Transverse colon (tissue), 4 donors: ENCODE measurements at regions not wholly inside any gene's neighbourhood (a gene's known extent, or its start where the extent isn't known, plus 50 kb on each side); places are given as distances from the start of the nearest gene placed in this dataset.

Source experiments
- DNase-seq: peaks from one replicate; pipeline ENCODE4 v3.0.0-alpha.2; 2019
- H3K27ac ChIP-seq, 4 donors: fragments of 200-600 bp; sonication (generic); 2 replicates each; pipeline ENCODE4 v1.5.1; 2016 to 2018; ENCODE audit warnings: inconsistent platforms in 4 of 4
- H3K27me3 ChIP-seq: fragments of 200-600 bp; sonication (generic); 2 replicates; pipeline ENCODE4 v1.5.1; 2017; ENCODE audit warnings: inconsistent platforms
- H3K36me3 ChIP-seq, 4 donors: fragments of 200-600 bp; sonication (generic); 2 replicates each; pipeline ENCODE4 v1.5.1; 2017 to 2019; ENCODE audit warnings: inconsistent platforms in 4 of 4
- H3K4me1 ChIP-seq, 4 donors: fragments of 200-600 bp; sonication (generic); 2 replicates each; pipeline ENCODE4 v1.5.1; 2017 to 2020; ENCODE audit warnings: inconsistent platforms in 4 of 4
- H3K4me3 ChIP-seq, 4 donors: fragments of 200-600 bp; sonication (generic); 1 replicate in 1 of 4; 2 replicates in 3 of 4; pipeline versions ENCODE4 v1.5.1 to v1.6.1; 2017 to 2019; ENCODE audit warnings: inconsistent platforms in 4 of 4
- H3K9me3 ChIP-seq, 2 donors: fragments of 200-600 bp; sonication (generic); 2 replicates each; pipeline ENCODE4 v1.5.1; 2017 to 2019; ENCODE audit warnings: inconsistent platforms in 2 of 2
- CTCF ChIP-seq, 5 experiments: fragments of 200-600 bp in 3 of 5; fragments of 450-650 bp in 2 of 5; sonication (generic) in 3 of 5; IDR thresholded peaks; 1 replicate in 2 of 5; 2 replicates in 3 of 5; pipeline ENCODE4 v1.5.1; 2016 to 2017; ENCODE audit warnings: antibody characterized with exemption in 5 of 5, inconsistent platforms in 3 of 5, mild to moderate bottlenecking in 2 of 5, moderate library complexity in 1 of 5
- EP300 ChIP-seq: sonication (generic); formaldehyde crosslinking; IDR thresholded peaks from one replicate; pipeline ENCODE4 v1.6.1; 2017; ENCODE audit warnings: antibody characterized with exemption, low read depth
- POLR2A ChIP-seq: fragments of 450-650 bp; IDR thresholded peaks from one replicate; pipeline ENCODE4 v1.6.1; 2016; ENCODE audit warnings: antibody characterized with exemption, mild to moderate bottlenecking, moderate library complexity
- POLR2AphosphoS5 ChIP-seq, 3 donors: sonication (generic); formaldehyde crosslinking; IDR thresholded peaks; one replicate each; pipeline ENCODE4 v1.6.1; 2016; ENCODE audit warnings: antibody characterized with exemption in 3 of 3
- WGBS, 2 donors: methylation state at CpG; one replicate each; pipeline ENCODE4 v1.1.5; 2018; ENCODE audit warnings: low coverage in 1 of 2; 5-methylcytosine and 5-hydroxymethylcytosine counted together
- in situ Hi-C, 4 donors: fragments of 200-750 bp; cut with MboI; loops; one replicate each; pipeline versions ENCODE4 v1.15.0 to v1.15.1; 2017; ENCODE audit warnings: low sequenced_read_pairs in 3 of 4, low pct_ligation_motif_present in 1 of 4, low pct_unique_long_range_greater_than_20kb in 1 of 4
- intact Hi-C: fragments of 100-400 bp; cut with DNase I; formaldehyde crosslinking; loops from one replicate; pipeline ENCODE4 v1.15.1; 2023; ENCODE audit warnings: low total_unique reads

DNA sequence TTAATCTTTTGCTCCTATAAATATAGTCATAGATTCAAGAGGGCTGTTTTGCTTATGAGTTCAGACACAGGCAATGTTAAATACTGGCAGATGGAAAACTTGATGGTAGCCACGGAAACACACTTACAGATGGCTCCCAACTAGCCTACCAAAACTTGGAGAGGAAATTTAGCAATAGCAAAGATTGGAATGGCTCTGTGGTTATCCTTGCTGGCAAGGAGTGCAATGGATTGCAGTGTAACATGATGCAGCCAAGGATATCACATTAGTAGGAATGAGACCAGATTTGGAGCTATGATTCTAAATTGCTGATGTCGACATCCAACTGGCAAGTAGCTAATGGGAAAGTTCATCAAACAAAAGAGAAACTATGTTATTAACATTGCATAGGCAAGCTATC is 791.0 kb upstream of the DIAPH2 start:
- in situ Hi-C loops = no loop called here
- 60% methylated on average over 2 of the region's 2 CpGs; no CpG with 5 or more reads in 1 of the 2 donors for WGBS, 2 donors

DNA sequence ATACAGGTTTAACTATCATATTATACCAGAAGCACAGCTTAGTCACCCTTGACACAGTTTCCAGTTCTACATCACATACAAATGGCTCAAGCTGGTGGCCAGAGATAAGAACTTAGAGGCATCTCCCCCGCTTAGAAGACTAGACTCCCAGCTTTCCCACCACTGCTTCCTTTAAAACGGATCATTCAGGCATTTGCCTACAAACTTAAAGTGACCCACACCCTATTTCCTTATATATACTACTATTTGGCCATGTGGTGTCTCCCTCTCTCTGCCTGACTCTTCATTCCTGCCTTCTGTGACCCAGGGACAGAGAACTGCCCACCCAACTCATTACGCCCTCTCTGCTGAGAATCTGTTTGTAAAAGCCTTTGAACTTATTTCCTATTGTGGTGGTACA is 781.2 kb upstream of the DIAPH2 start:
- Histone ChIP-seq H3K27ac (no peak overlapping the region), H3K4me3 (no peak overlapping the region), H3K4me1 (no peaks in the 10 kb centered on the region), H3K9me3 (no peaks in the 10 kb centered on the region), H3K27me3 (no peaks in the 10 kb centered on the region), H3K36me3 (no peaks in the 10 kb centered on the region)
- 39% methylated on average over 3 of the region's 3 CpGs; no CpG with 5 or more reads in 1 of the 2 donors for WGBS, 2 donors
- no peak for DNase-seq
- in situ Hi-C loops (no loop called here), intact Hi-C loops (no loop called here)
- no peak for TF ChIP-seq EP300
- no peak for TF ChIP-seq POLR2A
- no peak for TF ChIP-seq POLR2AphosphoS5 (IDR thresholded peaks at IDR 0.05)

More for the DNA sequence above, 791.0 kb upstream of the DIAPH2 start:
- TF ChIP-seq POLR2A = no peak
- TF ChIP-seq POLR2AphosphoS5 (IDR thresholded peaks at IDR 0.05) = no peak
- TF ChIP-seq EP300 = no peak
- no peak for TF ChIP-seq CTCF (IDR thresholded peaks at IDR 0.05)
- H3K9me3 ChIP-seq = no peaks in the 10 kb centered on the region
- no peak overlapping the region for H3K4me3 ChIP-seq
- no peak for DNase-seq
- intact Hi-C loops = no loop called here
- no peaks in the 10 kb centered on the region for H3K4me1 ChIP-seq
- no peaks in the 10 kb centered on the region for H3K36me3 ChIP-seq
- no peak overlapping the region for H3K27ac ChIP-seq
- H3K27me3 ChIP-seq = no peaks in the 10 kb centered on the region

DNA sequence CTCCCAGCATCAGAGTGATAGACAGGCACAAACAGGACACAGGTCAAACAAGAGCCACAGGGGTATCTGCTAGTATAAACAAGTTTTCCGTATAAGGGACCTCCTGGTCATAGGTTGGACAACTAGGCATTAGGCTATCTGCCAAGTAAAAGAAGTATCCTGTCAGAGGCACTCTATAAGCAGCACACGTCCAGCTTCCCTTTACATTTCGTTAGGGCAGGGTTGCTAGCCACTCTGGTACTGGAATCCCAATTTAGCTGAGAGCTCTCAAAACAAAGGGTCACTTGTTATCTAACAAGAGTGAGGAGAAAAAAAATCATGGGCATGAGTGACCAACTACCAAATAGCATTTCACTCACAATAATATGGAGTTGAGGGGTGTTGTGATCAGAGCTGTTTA is 780.7 kb upstream of the DIAPH2 start:
- WGBS, 2 donors = 43% methylated on average over 3 of the region's 3 CpGs; no CpG with 5 or more reads in 1 of the 2 donors
- H3K4me1 ChIP-seq = no peaks in the 10 kb centered on the region
- H3K36me3 ChIP-seq = no peaks in the 10 kb centered on the region
- no peaks in the 10 kb centered on the region for H3K9me3 ChIP-seq
- no peak for TF ChIP-seq POLR2A
- no peak for TF ChIP-seq CTCF (IDR thresholded peaks at IDR 0.05)
- no peak for TF ChIP-seq POLR2AphosphoS5 (IDR thresholded peaks at IDR 0.05)
- TF ChIP-seq EP300 = no peak
- H3K27me3 ChIP-seq = no peaks in the 10 kb centered on the region
- no peak overlapping the region for H3K4me3 ChIP-seq
- in situ Hi-C loops = no loop called here
- intact Hi-C loops = no loop called here
- H3K27ac ChIP-seq = no peak overlapping the region
- DNase-seq = no peak

- Histone ChIP-seq H3K27me3 (no peaks in the 10 kb centered on the region), H3K4me1 (no peaks in the 10 kb centered on the region), H3K27ac (no peak overlapping the region), H3K36me3 (no peaks in the 10 kb centered on the region), H3K9me3 (no peaks in the 10 kb centered on the region), H3K4me3 (no peak overlapping the region)
- DNase-seq = no peak
- intact Hi-C loops (no loop called here), in situ Hi-C loops (no loop called here)
- WGBS, 2 donors = 39% methylated on average over 1 of the region's 1 CpG; no CpG with 5 or more reads in 1 of the 2 donors
- TF ChIP-seq CTCF (IDR thresholded peaks at IDR 0.05) = no peak
- no peak for TF ChIP-seq POLR2AphosphoS5 (IDR thresholded peaks at IDR 0.05)
- no peak for TF ChIP-seq POLR2A
- TF ChIP-seq EP300 = no peak
Measured at GRCh38 chrX:95907081-95907480, 777.6 kb upstream of the DIAPH2 start.

DNA sequence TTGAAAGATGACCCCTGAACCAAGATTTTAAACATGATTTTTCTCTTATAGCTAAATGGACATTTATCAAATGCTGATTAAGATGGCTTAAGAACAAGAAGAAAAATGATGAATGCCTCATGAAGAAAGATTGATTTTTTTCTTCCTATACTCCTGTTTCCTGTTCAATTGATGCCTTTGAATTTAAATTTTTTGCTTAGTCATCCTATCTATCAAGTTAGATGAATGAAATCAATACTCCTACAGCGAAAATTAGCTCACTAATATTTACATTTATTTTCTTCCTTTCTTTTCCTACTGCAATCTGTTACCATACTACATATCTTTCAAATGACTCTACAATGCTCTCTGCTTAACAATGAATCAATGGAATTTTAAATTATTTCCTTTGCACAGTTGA is 773.6 kb upstream of the DIAPH2 start:
- intact Hi-C loops (no loop called here), in situ Hi-C loops (no loop called here)
- Histone ChIP-seq H3K4me1 (no peaks in the 10 kb centered on the region), H3K27ac (no peak overlapping the region), H3K27me3 (no peaks in the 10 kb centered on the region), H3K4me3 (no peak overlapping the region), H3K36me3 (no peaks in the 10 kb centered on the region), H3K9me3 (no peaks in the 10 kb centered on the region)
- WGBS, 2 donors = 61 to 100% methylated on average over 1 of the region's 1 CpG
- TF ChIP-seq EP300 (no peak), CTCF (IDR thresholded peaks at IDR 0.05) (no peak), POLR2A (no peak), POLR2AphosphoS5 (IDR thresholded peaks at IDR 0.05) (no peak)
- DNase-seq = no peak
